CD4-positive, CD25-positive, alpha-beta regulatory T cell (primary cell): ENCODE measurements at regions not wholly inside any gene's neighbourhood (a gene's known extent, or its start where the extent isn't known, plus 50 kb on each side); places are given as distances from the start of the nearest gene placed in this dataset.

Experiments used
- ATAC-seq, 2 donors: fragments of 150-1000 bp; cut with Tn5 transposase; one replicate each; pipeline ENCODE4 v1.10.0; 2021; ENCODE audit warnings: low read depth in 2 of 2, moderate number of reproducible peaks in 2 of 2, moderate library complexity in 1 of 2
- DNase-seq, 3 donors: peaks; one replicate each; pipeline versions ENCODE4 v3.0.0 to v3.0.0-alpha.2; 2012 to 2022; ENCODE audit warnings: mixed read lengths in 1 of 3
- H3K27ac ChIP-seq: one replicate; pipeline ENCODE4 v1.7.0; 2013; ENCODE audit warnings: mild to moderate bottlenecking, low read length; ENCODE audit not compliant: insufficient read depth, poor library complexity, severe bottlenecking
- H3K27me3 ChIP-seq: one replicate; pipeline ENCODE4 v1.7.0; 2013; ENCODE audit warnings: low read length; ENCODE audit not compliant: control insufficient read depth, insufficient read depth
- H3K36me3 ChIP-seq: one replicate; pipeline ENCODE4 v1.7.0; 2013; ENCODE audit warnings: mild to moderate bottlenecking, low read length, moderate library complexity; ENCODE audit not compliant: control insufficient read depth, insufficient read depth
- H3K4me1 ChIP-seq: 2 replicates; pipeline ENCODE4 v1.7.0; 2013; ENCODE audit warnings: mild to moderate bottlenecking, low read length; ENCODE audit not compliant: insufficient read depth, control insufficient read depth, poor library complexity, severe bottlenecking
- H3K4me3 ChIP-seq: one replicate; pipeline ENCODE4 v1.7.0; 2013; ENCODE audit warnings: low read depth, mild to moderate bottlenecking, low read length, moderate library complexity
- H3K9me3 ChIP-seq, 2 experiments: 1 replicate in 1 of 2; 2 replicates in 1 of 2; pipeline ENCODE4 v1.7.0; 2013; ENCODE audit warnings: low read length in 2 of 2, mild to moderate bottlenecking in 1 of 2, moderate library complexity in 1 of 2; ENCODE audit not compliant: control insufficient read depth in 2 of 2
- H3K27ac Mint-ChIP-seq, 3 donors: one replicate each; pipeline ENCODE4 v1.8.0; 2020 to 2022; ENCODE audit warnings: mild to moderate bottlenecking in 3 of 3, mixed read lengths in 3 of 3, moderate library complexity in 2 of 3
- H3K27me3 Mint-ChIP-seq: one replicate; pipeline ENCODE4 v1.8.0; 2022; ENCODE audit warnings: mild to moderate bottlenecking, mixed read lengths
- H3K36me3 Mint-ChIP-seq: one replicate; pipeline ENCODE4 v1.8.0; 2020; ENCODE audit warnings: mixed read lengths
- H3K4me1 Mint-ChIP-seq, 4 donors: one replicate each; pipeline ENCODE4 v1.8.0; 2020 to 2022; ENCODE audit warnings: mixed read lengths in 4 of 4, mild to moderate bottlenecking in 1 of 4
- H3K4me3 Mint-ChIP-seq, 4 donors: one replicate each; pipeline ENCODE4 v1.8.0; 2020 to 2022; ENCODE audit warnings: mild to moderate bottlenecking in 4 of 4, mixed read lengths in 4 of 4, moderate library complexity in 3 of 4
- H3K9me3 Mint-ChIP-seq, 7 donors: one replicate each; pipeline ENCODE4 v1.8.0; 2020 to 2022; ENCODE audit warnings: mixed read lengths in 7 of 7, mild to moderate bottlenecking in 3 of 7, moderate library complexity in 2 of 7

DNA sequence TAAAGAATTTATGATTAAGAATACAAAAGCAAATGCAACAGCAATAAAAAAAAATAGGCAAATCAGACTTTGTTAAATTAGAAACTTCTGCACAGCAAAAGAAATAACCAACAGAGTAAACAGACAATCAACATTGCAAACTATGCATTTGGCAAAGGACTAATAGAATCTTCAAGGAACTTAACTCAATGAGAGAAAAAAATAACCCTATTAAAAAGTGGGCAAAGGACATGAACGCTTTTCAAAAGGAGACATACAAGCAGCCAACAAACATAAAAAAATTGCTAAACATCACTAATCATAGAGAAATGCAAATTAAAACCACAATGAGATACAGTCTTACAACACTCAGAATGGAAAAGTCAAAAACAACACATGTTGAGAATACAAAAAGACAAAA is 166.0 kb upstream of the DSEL start:
- no peak for DNase-seq
- no peak overlapping the region for H3K4me3 Mint-ChIP-seq
- no peaks in the 10 kb centered on the region for H3K36me3 Mint-ChIP-seq
- no peak for ATAC-seq
- H3K27me3 Mint-ChIP-seq = no peaks in the 10 kb centered on the region
- Histone ChIP-seq H3K9me3 (peaks cover 0 to 3% of the 10 kb centered on the region in 2 experiments), H3K36me3 (no peaks in the 10 kb centered on the region), H3K4me1 (no peaks in the 10 kb centered on the region), H3K27me3 (no peaks in the 10 kb centered on the region), H3K4me3 (no peak overlapping the region), H3K27ac (no peak overlapping the region)
- H3K9me3 Mint-ChIP-seq = peaks cover 0 to 13% (median 6%) of the 10 kb centered on the region in 7 donors
- H3K27ac Mint-ChIP-seq = no peak overlapping the region
- H3K4me1 Mint-ChIP-seq = no peaks in the 10 kb centered on the region

DNA sequence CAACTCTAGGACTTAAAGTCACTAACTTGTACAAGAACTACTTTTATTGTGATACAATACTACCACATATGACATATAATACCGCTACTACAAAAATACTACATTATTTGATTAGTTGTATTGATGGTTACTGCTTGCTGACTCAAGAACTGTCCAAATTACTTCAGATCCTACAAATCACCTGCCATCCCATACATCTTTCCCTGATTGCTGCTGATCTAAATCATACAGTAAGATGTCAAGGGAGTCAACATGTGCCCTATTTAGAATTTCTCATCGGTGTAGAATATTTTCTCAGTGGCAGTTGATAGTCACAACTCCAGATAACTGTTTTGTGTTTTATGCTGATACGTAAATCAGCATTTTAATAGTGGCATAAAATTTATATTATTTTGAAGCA is 161.0 kb upstream of the DSEL start:
- Mint-ChIP-seq H3K4me3 (no peak overlapping the region), H3K27ac (no peak overlapping the region), H3K27me3 (no peaks in the 10 kb centered on the region), H3K36me3 (no peaks in the 10 kb centered on the region), H3K9me3 (peaks cover 0 to 20% (median 8%) of the 10 kb centered on the region in 7 donors), H3K4me1 (no peaks in the 10 kb centered on the region)
- ATAC-seq = no peak
- Histone ChIP-seq H3K4me3 (no peak overlapping the region), H3K27me3 (no peaks in the 10 kb centered on the region), H3K36me3 (no peaks in the 10 kb centered on the region), H3K27ac (no peak overlapping the region), H3K4me1 (no peaks in the 10 kb centered on the region), H3K9me3 (peaks cover 0 to 3% of the 10 kb centered on the region in 2 experiments)
- DNase-seq = no peak

DNA sequence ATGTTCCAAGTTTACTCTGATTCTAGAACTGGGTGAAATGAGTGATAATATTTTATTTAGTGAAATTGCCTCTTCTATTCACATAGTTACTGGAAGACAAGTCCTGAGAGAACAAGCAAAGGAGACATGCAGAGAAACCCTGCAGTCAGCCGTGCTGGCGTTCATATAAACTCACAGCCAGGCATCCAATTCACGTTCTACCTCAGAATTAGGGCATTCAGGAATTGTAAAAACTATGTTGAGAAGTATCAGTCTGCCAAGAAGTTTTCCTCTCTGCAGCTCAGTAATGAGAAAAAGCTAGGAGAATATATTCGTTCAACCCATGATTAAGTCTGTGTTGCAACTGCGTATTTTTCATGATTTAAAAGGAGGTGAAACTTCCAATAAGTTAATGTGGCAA is 156.2 kb upstream of the DSEL start:
- no peak overlapping the region for H3K27ac Mint-ChIP-seq
- Histone ChIP-seq H3K9me3 (no peaks in the 10 kb centered on the region), H3K4me1 (no peaks in the 10 kb centered on the region), H3K27me3 (no peaks in the 10 kb centered on the region), H3K27ac (no peak overlapping the region), H3K36me3 (no peaks in the 10 kb centered on the region), H3K4me3 (no peak overlapping the region)
- no peaks in the 10 kb centered on the region for H3K36me3 Mint-ChIP-seq
- H3K4me1 Mint-ChIP-seq = no peaks in the 10 kb centered on the region
- DNase-seq (no peak), ATAC-seq (no peak)
- no peak overlapping the region for H3K4me3 Mint-ChIP-seq
- H3K9me3 Mint-ChIP-seq = peaks cover 0 to 8% (median 2%) of the 10 kb centered on the region in 7 donors
- H3K27me3 Mint-ChIP-seq = no peaks in the 10 kb centered on the region

DNA sequence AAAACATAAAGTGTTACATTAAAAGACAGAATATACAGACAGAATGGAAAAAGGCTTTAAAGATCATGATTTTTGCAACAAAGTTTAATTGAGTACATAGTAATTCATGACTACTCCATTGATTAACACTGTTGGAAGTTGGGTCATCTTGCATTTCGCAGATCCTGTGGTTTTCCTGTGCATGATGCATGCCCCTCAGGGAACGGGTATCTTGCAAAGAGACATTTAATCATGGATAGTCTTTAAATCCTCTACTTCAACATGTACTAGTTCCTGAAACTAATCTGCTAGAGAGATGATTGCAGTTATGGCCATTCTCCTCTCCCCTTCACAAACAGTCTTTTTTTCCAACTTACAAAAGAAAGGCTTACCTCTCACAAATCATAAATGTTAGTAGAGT is 155.6 kb upstream of the DSEL start:
- no peaks in the 10 kb centered on the region for H3K4me1 ChIP-seq
- no peak overlapping the region for H3K4me3 ChIP-seq
- Mint-ChIP-seq H3K36me3 (no peaks in the 10 kb centered on the region), H3K27ac (no peak overlapping the region), H3K9me3 (peaks cover 0 to 6% (median 2%) of the 10 kb centered on the region in 7 donors), H3K4me3 (no peak overlapping the region), H3K27me3 (no peaks in the 10 kb centered on the region), H3K4me1 (no peaks in the 10 kb centered on the region)
- ATAC-seq = no peak
- H3K36me3 ChIP-seq = no peaks in the 10 kb centered on the region
- no peaks in the 10 kb centered on the region for H3K27me3 ChIP-seq
- H3K27ac ChIP-seq = no peak overlapping the region
- no peak for DNase-seq
- no peaks in the 10 kb centered on the region for H3K9me3 ChIP-seq

DNA sequence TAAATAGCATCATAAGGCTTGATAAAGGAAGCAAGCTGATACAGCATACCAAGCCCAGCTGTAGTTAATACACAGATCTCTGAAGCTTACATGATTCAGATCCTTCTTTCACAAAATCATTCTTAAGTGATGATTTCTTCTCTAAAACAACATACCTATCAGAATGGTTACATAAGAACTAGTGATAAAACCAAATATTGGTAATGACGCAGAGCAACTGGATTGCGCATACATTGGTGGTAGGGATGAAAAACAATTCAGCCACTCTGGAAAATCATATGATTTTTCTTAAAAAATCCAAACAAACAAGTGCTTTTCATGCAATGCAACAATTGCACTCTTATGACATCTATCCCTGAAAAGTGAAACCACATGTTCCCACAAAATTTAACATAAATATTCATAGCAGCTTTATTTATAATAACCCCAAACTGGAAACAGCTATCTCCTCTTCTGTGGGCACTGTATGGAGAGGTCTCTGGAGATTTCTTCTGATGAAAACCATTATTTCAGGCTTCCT is 153.6 kb upstream of the DSEL start:
- no peak overlapping the region for H3K27ac Mint-ChIP-seq
- Histone ChIP-seq H3K4me1 (no peaks in the 10 kb centered on the region), H3K4me3 (no peak overlapping the region), H3K36me3 (no peaks in the 10 kb centered on the region), H3K27me3 (no peaks in the 10 kb centered on the region), H3K27ac (no peak overlapping the region), H3K9me3 (no peaks in the 10 kb centered on the region)
- no peak overlapping the region for H3K4me3 Mint-ChIP-seq
- H3K36me3 Mint-ChIP-seq = no peaks in the 10 kb centered on the region
- H3K27me3 Mint-ChIP-seq = no peaks in the 10 kb centered on the region
- ATAC-seq = no peak
- H3K4me1 Mint-ChIP-seq = no peaks in the 10 kb centered on the region
- DNase-seq = no peak
- H3K9me3 Mint-ChIP-seq = peaks cover 0 to 5% (median 4%) of the 10 kb centered on the region in 7 donors

DNA sequence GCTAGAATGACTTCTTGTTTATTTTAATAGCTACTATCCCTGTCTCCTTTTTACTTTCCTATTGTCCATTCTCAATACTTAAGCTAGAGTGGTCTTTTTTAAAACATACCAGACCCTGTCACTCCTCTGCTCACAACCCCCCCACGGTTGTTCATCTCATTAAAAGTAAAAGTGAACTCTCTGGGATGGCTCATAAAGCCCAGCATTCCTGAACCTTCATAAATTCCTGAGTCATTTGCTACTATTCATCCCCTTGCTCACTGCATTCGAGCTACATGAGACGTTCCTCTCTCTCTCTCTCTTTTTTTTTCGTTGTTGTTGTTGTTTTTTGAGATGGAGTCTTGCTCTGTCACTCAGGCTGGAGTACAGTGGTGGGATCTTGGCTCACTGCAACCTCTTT is 148.7 kb upstream of the DSEL start:
- Histone ChIP-seq H3K4me1 (no peaks in the 10 kb centered on the region), H3K4me3 (no peak overlapping the region), H3K27ac (no peak overlapping the region), H3K9me3 (no peaks in the 10 kb centered on the region), H3K36me3 (no peaks in the 10 kb centered on the region), H3K27me3 (no peaks in the 10 kb centered on the region)
- DNase-seq (no peak), ATAC-seq (no peak)
- H3K27me3 Mint-ChIP-seq = no peaks in the 10 kb centered on the region
- H3K4me3 Mint-ChIP-seq = no peak overlapping the region
- no peaks in the 10 kb centered on the region for H3K36me3 Mint-ChIP-seq
- peaks cover 0 to 8% (median 0%) of the 10 kb centered on the region in 7 donors for H3K9me3 Mint-ChIP-seq
- no peak overlapping the region for H3K27ac Mint-ChIP-seq
- no peaks in the 10 kb centered on the region for H3K4me1 Mint-ChIP-seq

DNA sequence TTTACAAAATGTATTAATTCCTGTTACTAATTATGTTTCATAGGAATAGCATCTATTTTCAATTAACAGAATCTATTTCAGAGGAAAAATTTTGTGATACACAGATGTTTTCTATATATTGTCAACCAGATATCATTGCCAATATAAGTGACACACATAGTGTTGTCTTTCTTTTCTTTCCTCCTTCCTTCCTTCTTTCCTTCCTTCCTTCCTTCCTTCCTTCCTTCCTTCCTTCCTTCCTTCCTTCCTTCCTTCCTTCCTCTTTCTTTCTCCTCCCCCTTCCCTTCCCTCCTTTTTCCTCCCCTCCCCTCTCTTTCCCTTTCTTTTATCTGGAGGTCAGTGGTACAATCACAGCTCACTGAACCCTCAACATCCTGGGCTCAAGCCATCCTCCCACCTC is 146.5 kb upstream of the DSEL start:
- DNase-seq = no peak
- Mint-ChIP-seq H3K4me3 (no peak overlapping the region), H3K9me3 (peaks cover 0 to 9% (median 0%) of the 10 kb centered on the region in 7 donors)

DNA sequence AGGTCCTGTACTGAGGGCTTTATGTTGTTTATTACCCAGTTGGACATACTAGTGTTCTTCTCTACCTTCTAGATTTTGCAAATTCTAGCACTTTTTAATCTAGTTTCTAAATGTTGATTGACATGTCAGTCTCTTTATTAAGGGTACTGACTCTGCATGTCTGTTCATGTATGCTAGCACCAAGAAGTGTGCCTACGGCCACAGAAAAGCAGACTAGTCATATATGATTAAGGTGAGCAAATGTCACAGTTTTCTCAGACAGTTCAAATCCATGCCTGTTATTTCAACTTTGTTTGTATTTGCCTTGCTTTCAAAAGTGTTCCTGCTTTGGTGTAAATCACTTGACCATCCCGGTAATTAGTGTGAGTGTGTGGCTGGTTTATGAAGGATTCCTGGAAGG is 145.0 kb upstream of the DSEL start:
- Mint-ChIP-seq H3K27me3 (no peaks in the 10 kb centered on the region), H3K4me3 (no peak overlapping the region), H3K9me3 (peaks cover 0 to 9% (median 0%) of the 10 kb centered on the region in 7 donors), H3K27ac (no peak overlapping the region), H3K4me1 (no peaks in the 10 kb centered on the region), H3K36me3 (no peaks in the 10 kb centered on the region)
- Histone ChIP-seq H3K27me3 (no peaks in the 10 kb centered on the region), H3K4me3 (no peak overlapping the region), H3K36me3 (no peaks in the 10 kb centered on the region), H3K9me3 (no peaks in the 10 kb centered on the region), H3K27ac (no peak overlapping the region), H3K4me1 (no peaks in the 10 kb centered on the region)
- ATAC-seq (no peak), DNase-seq (no peak)

More for the DNA sequence above, 146.5 kb upstream of the DSEL start:
- no peak overlapping the region for H3K27ac ChIP-seq
- no peak overlapping the region for H3K4me3 ChIP-seq
- H3K27me3 ChIP-seq = no peaks in the 10 kb centered on the region
- Mint-ChIP-seq H3K36me3 (no peaks in the 10 kb centered on the region), H3K27ac (no peak overlapping the region), H3K4me1 (no peaks in the 10 kb centered on the region), H3K27me3 (no peaks in the 10 kb centered on the region)
- ATAC-seq = no peak
- H3K36me3 ChIP-seq = no peaks in the 10 kb centered on the region
- H3K9me3 ChIP-seq = no peaks in the 10 kb centered on the region
- no peaks in the 10 kb centered on the region for H3K4me1 ChIP-seq
